ENCODE measurements at regions not wholly inside any gene's neighbourhood (a gene's known extent, or its start where the extent isn't known, plus 50 kb on each side); places are given as distances from the start of the nearest gene placed in this dataset.

DNA sequence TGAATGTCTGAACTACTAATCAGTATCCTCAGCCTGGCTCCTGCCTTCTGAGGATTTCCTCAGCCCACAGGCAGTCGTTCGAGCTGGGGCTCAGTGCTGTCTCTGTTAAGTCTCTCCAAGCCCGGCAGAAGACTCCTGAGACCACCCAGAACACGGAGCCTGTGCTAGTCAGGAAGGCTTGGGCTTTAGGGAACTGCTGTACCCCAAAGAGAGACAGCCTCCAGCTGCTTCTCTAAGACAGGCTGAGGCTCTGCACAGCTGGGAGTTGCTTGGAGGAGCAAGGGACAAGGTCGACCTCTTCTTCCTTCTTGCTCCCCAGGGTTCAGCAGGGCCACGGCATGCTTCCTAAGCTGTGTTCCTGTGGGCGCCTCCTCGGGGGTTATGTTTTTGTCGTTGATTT lies 283.4 kb upstream of the MYT1L start:
- FAIRE-seq: no peak
- DNase-seq (ENCODE audit: insufficient read length, low spot score): no peak
- no peak for TF ChIP-seq CTCF (IDR thresholded peaks at IDR 0.05; ENCODE audit: insufficient read depth, missing control alignments)

DNA sequence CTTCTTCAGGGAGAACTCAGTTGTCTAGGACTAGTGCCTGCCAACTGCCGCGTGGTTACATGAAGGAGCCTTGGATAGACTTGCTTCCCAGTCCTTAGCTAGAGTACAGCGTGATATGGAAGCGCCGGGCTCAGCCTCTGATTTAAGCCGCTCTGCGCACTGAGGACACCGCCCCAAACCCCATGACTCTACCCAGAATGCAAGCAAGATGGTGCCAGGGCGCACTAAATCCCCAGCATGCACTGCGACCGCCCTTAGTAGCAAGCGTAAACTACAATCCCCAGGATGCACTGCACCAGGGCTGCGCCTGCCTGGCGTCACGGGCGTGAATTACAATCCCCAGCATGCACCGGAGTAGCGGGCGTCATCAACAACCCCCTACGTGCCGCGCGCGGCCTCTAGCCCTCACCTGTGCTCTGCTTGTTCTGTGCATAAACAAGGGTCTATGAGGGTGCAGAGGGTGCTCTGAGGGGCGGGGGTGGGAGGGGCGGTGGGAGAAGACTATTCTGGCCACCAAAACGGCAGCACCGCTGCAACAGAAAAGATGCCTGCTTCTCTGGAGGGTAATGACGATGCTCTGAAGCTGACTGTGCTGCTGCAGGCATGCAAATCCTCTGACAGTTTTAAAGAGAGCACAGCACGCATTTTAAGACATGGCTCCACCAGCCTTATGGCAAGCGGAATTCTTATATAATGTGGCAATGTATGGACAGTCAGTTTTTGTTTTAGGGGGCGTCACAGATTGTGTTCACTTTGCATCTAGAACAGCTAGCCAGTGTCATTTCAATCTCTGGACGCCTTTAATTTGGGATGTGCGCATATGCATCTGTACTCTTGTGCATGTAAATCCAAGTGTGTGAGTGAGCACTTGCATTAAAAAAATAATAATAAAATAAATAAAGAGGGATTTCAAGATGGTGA lies 282.5 kb upstream of the MYT1L start:
- FAIRE-seq: peak; percentile 97
- no peak for TF ChIP-seq CTCF (IDR thresholded peaks at IDR 0.05; ENCODE audit: insufficient read depth, missing control alignments)
- peak; percentile 38 for DNase-seq (ENCODE audit: insufficient read length, low spot score)

DNA sequence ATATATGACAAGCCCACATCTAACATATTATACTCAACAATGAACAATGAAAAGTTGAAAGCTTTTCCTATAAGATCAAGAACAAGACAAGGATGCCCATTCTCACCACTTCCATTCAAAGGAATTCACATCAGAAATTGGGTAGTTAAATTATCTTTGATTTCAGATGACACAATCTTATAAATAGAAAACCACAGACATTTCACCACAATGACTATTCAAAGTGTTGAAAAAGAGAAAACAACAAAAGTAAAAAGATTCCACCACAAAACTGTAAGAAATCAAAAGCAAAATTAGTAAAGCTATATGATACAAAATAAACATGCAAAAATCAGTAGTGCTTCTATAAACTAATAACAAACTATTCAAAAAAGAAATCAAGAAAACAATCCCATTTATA lies 279.7 kb upstream of the MYT1L start:
- DNase-seq (ENCODE audit: insufficient read length, low spot score) (no peak), FAIRE-seq (peak; percentile 89)
- TF ChIP-seq CTCF (IDR thresholded peaks at IDR 0.05; ENCODE audit: insufficient read depth, missing control alignments): no peak

- TF ChIP-seq CTCF (IDR thresholded peaks at IDR 0.05; ENCODE audit: insufficient read depth, missing control alignments): no peak
- no peak for FAIRE-seq
- no peak for DNase-seq (ENCODE audit: insufficient read length, low spot score)
Observed at GRCh38 chr2:2600366-2600765, 269.3 kb upstream of the MYT1L start.

DNA sequence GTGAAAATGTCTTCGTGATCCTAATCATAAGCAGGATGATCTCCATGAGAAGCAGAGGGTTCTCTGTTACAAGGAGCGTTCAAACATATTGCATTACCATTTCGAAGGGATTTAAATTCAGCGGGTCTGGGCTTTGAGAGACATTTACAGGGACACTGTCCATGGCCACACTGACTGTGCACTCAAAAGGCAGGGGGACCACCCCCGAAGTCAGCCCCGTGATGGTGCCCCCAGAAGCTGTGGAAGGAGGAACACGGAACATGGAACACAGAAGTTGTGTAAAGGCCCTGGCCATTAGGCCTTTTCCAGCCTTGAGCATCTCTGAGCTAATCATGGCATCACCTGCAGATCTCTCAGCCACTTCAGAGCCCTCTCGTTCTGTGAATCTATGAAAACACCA lies 268.4 kb upstream of the MYT1L start:
- DNase-seq (ENCODE audit: insufficient read length, low spot score): no peak
- TF ChIP-seq CTCF (IDR thresholded peaks at IDR 0.05; ENCODE audit: insufficient read depth, missing control alignments): no peak
- FAIRE-seq: no peak

DNA sequence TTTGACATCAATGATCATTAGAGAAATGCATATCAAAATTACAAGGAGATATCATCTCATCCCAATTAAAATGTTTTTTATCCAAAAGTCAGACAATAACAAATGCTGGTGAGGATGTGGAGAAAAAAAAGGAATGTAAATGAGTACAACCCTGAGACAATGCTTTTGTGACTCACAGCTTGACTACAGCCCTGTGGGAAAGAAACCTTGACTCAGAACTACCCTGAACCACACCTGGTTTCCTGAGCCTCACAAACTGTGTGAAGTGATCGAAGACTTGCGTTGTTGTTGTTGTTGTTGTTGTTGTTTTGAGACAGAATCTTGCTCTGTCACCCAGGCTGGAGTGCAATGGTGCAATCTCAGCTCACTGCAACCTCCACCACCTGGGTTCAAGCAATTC lies 266.6 kb upstream of the MYT1L start:
- DNase-seq (ENCODE audit: insufficient read length, low spot score) (no peak), FAIRE-seq (no peak)
- TF ChIP-seq CTCF (IDR thresholded peaks at IDR 0.05; ENCODE audit: insufficient read depth, missing control alignments): no peak

- FAIRE-seq: no peak
- DNase-seq (ENCODE audit: insufficient read length, low spot score): no peak
- TF ChIP-seq CTCF (IDR thresholded peaks at IDR 0.05; ENCODE audit: insufficient read depth, missing control alignments): no peak
Observed at GRCh38 chr2:2591542-2591940, 260.5 kb upstream of the MYT1L start.

Data from D721Med (cell line).